ENCODE measurements at regions not wholly inside any gene's neighbourhood (a gene's known extent, or its start where the extent isn't known, plus 50 kb on each side); places are given as distances from the start of the nearest gene placed in this dataset.

DNA sequence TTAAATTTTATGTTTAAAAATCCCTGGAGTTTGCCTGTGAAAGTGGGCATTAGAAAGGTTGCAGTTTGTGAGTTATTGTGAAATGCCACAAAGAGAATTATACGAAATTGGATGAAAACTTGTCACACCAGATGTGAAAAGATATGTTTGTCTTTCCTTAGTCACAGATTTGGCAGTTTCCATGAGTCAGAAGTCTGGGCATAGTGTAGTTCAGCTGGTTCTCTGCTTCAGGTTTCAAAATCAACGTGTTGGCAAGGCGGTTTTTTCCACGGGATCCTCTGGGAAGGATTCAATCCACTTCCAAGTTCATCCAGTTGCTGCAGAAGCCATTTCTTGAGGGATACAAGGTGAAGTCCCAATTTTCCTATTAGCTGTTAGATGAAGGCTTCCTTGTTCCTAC lies 658.0 kb upstream of the CDH2 start:
- H3K4me3 ChIP-seq, result no peak overlapping the region
- no peak overlapping the region for H3K27ac ChIP-seq
- no peak for DNase-seq (ENCODE audit: low spot score)
- TF ChIP-seq, protein P1, sequence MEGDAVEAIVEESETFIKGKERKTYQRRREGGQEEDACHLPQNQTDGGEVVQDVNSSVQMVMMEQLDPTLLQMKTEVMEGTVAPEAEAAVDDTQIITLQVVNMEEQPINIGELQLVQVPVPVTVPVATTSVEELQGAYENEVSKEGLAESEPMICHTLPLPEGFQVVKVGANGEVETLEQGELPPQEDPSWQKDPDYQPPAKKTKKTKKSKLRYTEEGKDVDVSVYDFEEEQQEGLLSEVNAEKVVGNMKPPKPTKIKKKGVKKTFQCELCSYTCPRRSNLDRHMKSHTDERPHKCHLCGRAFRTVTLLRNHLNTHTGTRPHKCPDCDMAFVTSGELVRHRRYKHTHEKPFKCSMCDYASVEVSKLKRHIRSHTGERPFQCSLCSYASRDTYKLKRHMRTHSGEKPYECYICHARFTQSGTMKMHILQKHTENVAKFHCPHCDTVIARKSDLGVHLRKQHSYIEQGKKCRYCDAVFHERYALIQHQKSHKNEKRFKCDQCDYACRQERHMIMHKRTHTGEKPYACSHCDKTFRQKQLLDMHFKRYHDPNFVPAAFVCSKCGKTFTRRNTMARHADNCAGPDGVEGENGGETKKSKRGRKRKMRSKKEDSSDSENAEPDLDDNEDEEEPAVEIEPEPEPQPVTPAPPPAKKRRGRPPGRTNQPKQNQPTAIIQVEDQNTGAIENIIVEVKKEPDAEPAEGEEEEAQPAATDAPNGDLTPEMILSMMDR (IDR thresholded peaks at IDR 0.05), result no peak

DNA sequence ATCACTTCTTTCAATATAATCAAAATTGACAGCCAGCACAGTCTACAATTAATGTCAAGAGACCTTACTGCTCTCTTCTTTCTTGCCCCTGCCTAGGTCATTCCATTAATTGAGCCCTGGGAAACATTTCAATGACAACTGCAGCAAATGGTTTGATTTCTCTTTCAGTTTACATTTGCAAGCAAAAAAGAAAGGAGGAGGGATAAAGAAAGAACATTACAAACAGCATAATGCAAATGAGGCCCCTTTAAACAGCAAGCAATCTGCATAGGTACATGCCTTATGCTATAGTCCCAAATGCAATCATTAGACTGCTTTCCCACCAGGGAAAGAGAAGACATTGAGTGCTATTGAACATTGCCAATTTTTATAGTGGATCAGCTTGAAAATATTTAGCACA lies 655.0 kb upstream of the CDH2 start:
- TF ChIP-seq, protein P1 (IDR thresholded peaks at IDR 0.05), result no peak
- no peak for DNase-seq (ENCODE audit: low spot score)

DNA sequence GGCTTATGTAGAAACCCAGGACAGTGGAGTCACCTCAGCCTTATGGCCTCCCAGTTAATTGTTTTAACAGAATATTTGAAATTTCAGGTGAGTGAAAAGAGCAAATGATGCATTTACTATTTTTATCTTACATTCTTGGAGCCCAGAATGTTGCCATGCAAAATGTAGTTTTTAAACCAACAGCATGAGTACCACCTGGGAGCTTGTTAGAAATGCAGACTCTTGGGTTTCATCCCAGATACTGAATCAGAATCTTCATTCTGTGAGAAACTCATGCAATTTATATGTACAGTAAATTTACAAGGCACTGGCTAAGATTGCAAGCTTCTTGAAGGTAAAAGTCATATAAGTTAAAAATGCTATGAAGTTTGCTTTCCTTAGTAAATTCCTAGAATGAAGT lies 654.5 kb upstream of the CDH2 start:
- H3K27ac ChIP-seq, result no peak overlapping the region
- TF ChIP-seq, protein P1 (IDR thresholded peaks at IDR 0.05), result no peak
- DNase-seq (ENCODE audit: low spot score), result no peak
- H3K4me3 ChIP-seq, result no peak overlapping the region

More for the DNA sequence above, 655.0 kb upstream of the CDH2 start:
- no peak overlapping the region for H3K27ac ChIP-seq
- H3K4me3 ChIP-seq, result no peak overlapping the region

DNA sequence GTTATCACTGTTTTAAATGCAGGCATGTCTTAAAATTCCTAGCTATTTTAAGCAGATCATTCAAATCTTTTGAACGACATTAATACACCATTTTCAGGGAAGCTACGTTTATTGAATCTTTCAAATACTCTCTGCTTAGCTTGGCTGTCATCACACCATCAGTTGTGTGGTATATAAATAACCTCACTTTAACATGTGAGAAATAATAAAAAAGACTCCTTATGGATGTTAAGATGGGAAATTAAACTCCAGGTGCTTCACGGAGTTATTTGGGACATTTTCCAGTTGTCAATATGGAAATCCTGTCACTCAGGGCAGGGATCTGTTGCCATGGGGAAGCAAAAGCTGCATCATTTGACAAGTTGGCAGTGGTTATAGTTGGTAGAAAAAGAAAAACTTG lies 649.2 kb upstream of the CDH2 start:
- H3K27ac ChIP-seq, result no peak overlapping the region
- no peak overlapping the region for H3K4me3 ChIP-seq
- no peak for DNase-seq (ENCODE audit: low spot score)
- TF ChIP-seq, protein P1 (IDR thresholded peaks at IDR 0.05), result no peak

DNA sequence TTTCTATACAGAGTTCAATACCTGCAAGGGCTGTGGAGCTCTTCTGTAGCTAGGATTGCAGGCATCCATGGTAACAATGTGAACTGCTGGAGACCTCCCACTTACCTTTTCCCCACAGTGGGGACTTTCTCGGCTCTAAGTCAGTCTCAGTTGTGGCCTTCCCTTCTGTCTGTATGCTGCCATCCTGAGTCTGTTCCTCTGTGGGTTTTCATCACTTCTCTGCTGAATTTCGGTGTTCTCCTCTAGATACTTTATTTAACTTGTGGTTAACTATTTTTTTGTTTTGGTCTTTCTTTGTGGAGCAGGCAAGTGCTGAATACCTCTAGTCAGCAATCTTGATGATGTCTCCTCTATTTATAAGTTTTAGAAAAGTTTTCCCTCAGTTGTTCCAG lies 647.2 kb upstream of the CDH2 start:
- TF ChIP-seq, protein P1 (IDR thresholded peaks at IDR 0.05), result no peak
- no peak overlapping the region for H3K27ac ChIP-seq
- no peak for DNase-seq (ENCODE audit: low spot score)
- H3K4me3 ChIP-seq, result no peak overlapping the region

DNA sequence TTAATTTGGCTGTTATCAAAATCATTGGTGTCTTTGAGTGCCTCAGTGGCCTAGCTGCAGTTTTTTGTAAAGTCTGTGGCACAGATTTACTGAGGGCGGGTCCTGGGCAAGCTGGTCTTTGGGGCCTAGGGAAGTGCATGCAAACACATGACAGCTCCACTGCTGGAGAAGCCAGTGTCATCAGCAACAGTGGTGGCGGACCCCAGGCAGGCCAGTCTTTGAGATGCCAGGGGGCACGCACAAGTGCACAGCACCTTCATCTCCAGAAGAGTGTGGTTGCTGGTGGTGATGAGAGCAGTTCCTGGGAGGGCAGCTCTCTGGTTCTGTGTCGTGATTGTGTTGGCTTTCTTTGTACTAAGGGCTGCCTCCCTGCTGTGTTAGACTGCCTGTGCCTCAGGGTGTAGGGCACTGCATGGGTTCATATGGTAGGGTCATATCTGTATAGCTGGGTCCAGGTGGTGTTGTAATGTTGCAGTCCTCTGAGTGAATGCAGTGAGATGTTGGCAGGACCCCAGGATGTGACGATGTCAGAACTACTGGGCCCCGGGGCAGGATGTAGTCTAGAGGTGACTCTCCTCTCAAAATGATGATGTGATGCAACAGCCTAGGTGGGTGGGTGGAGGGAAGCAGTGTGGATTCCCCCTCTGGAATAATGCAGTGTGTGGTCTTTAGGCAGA lies 646.7 kb upstream of the CDH2 start:
- Histone ChIP-seq H3K27ac (no peak overlapping the region), H3K4me3 (no peak overlapping the region)
- DNase-seq (ENCODE audit: low spot score), result no peak
- TF ChIP-seq, protein P1 (IDR thresholded peaks at IDR 0.05), result no peak

DNA sequence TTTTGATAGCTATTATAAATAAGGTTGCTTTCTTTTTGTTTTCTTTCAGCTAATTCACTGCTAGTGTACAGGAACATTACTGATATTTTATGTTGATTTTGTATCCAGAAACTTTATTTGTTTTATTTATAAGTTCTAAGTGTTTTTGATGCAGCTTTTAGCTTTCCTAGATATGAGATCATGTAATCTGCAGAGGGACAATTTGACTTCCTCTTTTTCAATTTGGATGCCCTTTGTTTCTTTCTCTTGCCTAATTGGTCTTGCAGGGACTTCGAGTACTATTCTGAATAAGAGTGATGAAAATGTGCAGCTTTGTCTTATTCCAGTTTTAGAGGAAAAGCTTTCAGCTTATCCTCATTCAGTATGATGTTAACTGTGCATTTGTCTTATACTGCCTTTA lies 643.4 kb upstream of the CDH2 start:
- TF ChIP-seq, protein P1 (IDR thresholded peaks at IDR 0.05), result no peak
- H3K4me3 ChIP-seq, result no peak overlapping the region
- no peak for DNase-seq (ENCODE audit: low spot score)
- no peak overlapping the region for H3K27ac ChIP-seq
